ENCODE measurements at regions not wholly inside any gene's neighbourhood (a gene's known extent, or its start where the extent isn't known, plus 50 kb on each side); places are given as distances from the start of the nearest gene placed in this dataset.

- no peak overlapping the region for H3K4me3 ChIP-seq
- DNase-seq (no peak), ATAC-seq (no peak)
- intact Hi-C loops (cut with DNase I, micrococcal nuclease): no loop called here
- H3K9me3 ChIP-seq: no peaks in the 10 kb centered on the region
- no peaks in the 10 kb centered on the region for H3K36me3 ChIP-seq (ENCODE audit: low read depth)
- H3K4me1 ChIP-seq (ENCODE audit: low read depth): peaks cover 7% of the 10 kb centered on the region
- no peak for TF ChIP-seq CTCF (IDR thresholded peaks at IDR 0.05)
Observed at GRCh38 chr3:153103406-153103945, 58.5 kb upstream of the RAP2B start.

GRCh38 chr3:153110041-153110440, 52.0 kb upstream of the RAP2B start:
- H3K9me3 ChIP-seq: no peaks in the 10 kb centered on the region
- no peak for DNase-seq
- H3K4me3 ChIP-seq: no peak overlapping the region
- intact Hi-C loops (cut with DNase I, micrococcal nuclease): no loop called here
- no peaks in the 10 kb centered on the region for H3K4me1 ChIP-seq (ENCODE audit: low read depth)
- H3K36me3 ChIP-seq (ENCODE audit: low read depth): no peaks in the 10 kb centered on the region
- ATAC-seq: no peak
- TF ChIP-seq CTCF (IDR thresholded peaks at IDR 0.05): no peak

GRCh38 chr3:153111016-153111415, 51.0 kb upstream of the RAP2B start:
- intact Hi-C loops (cut with DNase I, micrococcal nuclease): no loop called here
- no peak for TF ChIP-seq CTCF (IDR thresholded peaks at IDR 0.05)
- H3K36me3 ChIP-seq (ENCODE audit: low read depth): no peaks in the 10 kb centered on the region
- H3K9me3 ChIP-seq: no peaks in the 10 kb centered on the region
- H3K4me1 ChIP-seq (ENCODE audit: low read depth): no peaks in the 10 kb centered on the region
- DNase-seq (no peak), ATAC-seq (no peak)
- H3K4me3 ChIP-seq: no peak overlapping the region

Measured in mucosa of descending colon (tissue), 3 donors.